ENCODE measurements at regions not wholly inside any gene's neighbourhood (a gene's known extent, or its start where the extent isn't known, plus 50 kb on each side); places are given as distances from the start of the nearest gene placed in this dataset.
"Not testable (repeated sequence)": the region's sequence is repeated elsewhere in the genome, so short reads cannot be mapped to it uniquely, and the experiment has no call there.

DNA sequence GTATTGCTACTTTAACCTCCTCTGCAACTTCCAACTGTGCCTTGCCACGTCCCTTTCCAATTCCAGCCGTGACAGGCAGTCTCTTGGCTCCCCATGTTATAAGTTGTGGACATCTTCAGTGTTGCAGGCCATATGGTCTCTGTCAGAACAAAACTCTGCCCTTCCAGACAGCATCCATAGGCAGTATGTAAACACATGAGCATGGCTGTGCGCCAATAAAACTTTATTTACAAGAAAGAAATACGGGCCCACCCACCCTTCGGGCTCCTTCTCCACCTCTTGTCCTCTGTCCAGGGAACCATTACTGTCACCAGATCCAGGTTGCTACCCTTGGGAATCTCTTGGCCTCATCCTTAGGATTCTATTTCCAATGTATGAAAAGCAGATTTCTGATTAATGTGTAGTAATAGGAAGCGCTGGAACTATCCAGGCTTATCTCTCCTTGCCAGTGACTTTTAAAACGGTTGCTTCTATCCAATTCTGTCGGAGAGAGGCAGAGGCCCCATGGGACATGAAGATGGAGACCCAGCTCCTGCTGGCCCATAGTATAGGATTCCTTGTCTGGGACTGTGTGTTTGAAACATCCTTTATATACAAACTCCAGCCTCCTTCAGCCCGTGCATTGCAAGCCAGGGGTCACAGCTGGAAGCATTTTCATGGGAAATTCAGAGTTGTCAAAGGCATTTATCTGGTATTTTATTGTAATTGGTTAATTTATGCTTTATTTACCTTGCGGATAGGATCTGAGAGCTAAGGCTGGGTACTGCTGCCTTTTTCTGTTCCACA lies 114.4 kb downstream of the ZNF664 start:
- DNase-seq (ENCODE audit: extremely low read depth, low read depth) = no peak
- TF ChIP-seq CTCF (IDR thresholded peaks at IDR 0.05; ENCODE audit: low read depth, low read length, missing control alignments) = no peak
- H3K4me3 ChIP-seq (replicated peaks; ENCODE audit: low read depth, low read length) = no peak overlapping the region

DNA sequence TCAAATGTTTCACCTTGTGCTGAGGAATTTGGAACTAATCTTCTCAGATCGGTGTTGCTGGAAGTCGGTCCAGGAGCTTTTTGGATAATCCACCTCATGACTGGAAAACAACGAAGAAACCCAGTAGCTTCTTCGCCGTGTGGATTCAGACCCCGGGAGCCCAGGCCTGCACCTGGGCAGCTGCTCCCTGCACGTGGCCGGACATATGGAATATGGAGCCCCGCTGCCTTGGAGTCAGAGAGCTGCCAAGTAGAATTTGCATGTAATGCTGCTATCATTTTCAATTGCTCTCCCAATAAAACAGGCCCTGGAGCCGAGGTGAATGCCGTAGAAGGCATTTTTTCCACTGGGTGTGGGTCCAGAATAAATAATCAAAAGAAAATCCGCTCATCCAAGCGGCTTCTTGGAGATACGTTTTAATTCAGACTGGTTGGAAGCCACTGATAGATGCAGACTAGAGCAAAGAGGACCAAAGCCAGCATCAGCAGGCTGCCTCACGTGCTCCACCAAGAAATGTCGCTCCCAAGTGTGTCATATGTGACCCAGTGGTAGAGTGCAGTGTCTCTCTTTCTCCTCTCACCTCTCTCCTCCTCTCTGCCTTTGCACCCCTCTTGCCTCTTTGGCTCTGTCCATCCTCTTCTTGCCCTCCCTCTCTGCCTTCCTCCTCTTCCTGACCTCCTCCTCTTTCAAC lies 115.3 kb downstream of the ZNF664 start:
- DNase-seq (ENCODE audit: extremely low read depth, low read depth) = no peak
- H3K4me3 ChIP-seq (replicated peaks; ENCODE audit: low read depth, low read length) = no peak overlapping the region
- TF ChIP-seq CTCF (IDR thresholded peaks at IDR 0.05; ENCODE audit: low read depth, low read length, missing control alignments) = no peak

DNA sequence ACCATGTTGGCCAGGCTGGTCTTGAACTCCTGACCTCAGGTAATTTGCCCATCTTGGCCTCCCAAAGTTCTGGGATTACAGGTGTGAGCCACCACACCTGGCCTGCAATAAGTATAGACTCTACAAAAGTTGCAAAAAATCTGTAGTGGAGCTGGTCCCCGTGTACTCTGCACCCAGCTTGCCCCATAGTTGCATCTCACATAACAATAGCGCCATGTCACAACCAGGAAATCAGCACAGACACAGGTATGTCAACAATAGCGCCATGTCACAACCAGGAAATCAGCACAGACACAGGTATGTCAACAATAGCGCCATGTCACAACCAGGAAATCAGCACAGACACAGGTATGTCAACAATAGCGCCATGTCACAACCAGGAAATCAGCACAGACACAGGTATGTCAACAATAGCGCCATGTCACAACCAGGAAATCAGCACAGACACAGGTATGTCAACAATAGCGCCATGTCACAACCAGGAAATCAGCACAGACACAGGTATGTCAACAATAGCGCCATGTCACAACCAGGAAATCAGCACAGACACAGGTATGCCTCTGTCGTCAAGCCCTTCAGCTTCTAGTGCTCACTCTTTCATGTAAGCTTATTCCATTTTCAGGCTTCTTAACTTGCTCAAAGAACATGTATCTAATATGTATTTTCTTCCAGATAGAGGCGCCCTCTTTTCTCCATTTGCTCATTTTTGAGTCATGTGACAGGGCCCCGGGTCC lies 116.3 kb downstream of the ZNF664 start:
- not testable (repeated sequence) for DNase-seq (ENCODE audit: extremely low read depth, low read depth); H3K4me3 ChIP-seq (replicated peaks; ENCODE audit: low read depth, low read length)

DNA sequence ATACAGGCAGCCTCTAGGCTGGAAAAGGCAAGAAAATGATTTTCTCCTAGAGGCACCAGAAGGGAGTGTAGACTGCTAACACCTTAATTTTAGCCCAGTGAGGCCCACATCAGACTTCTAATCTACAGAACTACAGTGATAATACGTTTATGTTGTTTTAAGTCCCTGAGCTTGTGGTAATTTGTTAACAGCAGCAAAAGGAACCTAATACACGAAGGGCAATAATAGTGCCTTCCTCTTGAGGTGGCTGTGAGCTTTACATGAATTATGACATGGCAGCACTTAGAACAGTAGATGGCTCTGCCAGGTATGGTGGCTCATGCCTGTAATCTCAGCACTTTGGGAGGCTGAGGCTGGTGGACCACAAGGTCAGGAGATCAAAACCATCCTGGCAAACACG lies 118.8 kb downstream of the ZNF664 start:
- H3K4me3 ChIP-seq (replicated peaks; ENCODE audit: low read depth, low read length) = no peak overlapping the region
- TF ChIP-seq CTCF (IDR thresholded peaks at IDR 0.05; ENCODE audit: low read depth, low read length, missing control alignments) = no peak
- DNase-seq (ENCODE audit: extremely low read depth, low read depth) = no peak

- not testable (repeated sequence) for DNase-seq (ENCODE audit: extremely low read depth, low read depth); H3K4me3 ChIP-seq (replicated peaks; ENCODE audit: low read depth, low read length)
Observed at GRCh38 chr12:124092532-124092931, 119.5 kb downstream of the ZNF664 start.

DNA sequence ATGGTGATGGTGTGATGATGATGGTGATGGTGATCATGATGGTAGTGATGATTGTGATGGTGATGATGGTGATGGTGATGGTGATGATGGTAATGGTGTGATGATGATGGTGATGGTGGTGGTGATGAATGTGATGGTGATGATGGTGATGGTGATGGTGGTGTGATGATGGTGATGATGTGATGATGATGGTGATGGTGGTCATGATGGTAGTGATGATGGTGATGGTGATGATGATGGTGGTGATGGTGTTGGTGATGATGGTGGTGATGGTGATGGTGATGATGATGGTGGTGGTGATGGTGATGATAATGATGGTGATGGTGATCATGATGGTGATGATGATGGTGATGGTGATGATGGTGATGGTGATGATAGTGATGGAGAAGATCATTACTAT lies 120.3 kb downstream of the ZNF664 start:
- TF ChIP-seq CTCF (IDR thresholded peaks at IDR 0.05; ENCODE audit: low read depth, low read length, missing control alignments) = no peak
- no peak overlapping the region for H3K4me3 ChIP-seq (replicated peaks; ENCODE audit: low read depth, low read length)
- DNase-seq (ENCODE audit: extremely low read depth, low read depth) = no peak

- TF ChIP-seq CTCF (IDR thresholded peaks at IDR 0.05; ENCODE audit: low read depth, low read length, missing control alignments) = no peak
- no peak overlapping the region for H3K4me3 ChIP-seq (replicated peaks; ENCODE audit: low read depth, low read length)
- no peak for DNase-seq (ENCODE audit: extremely low read depth, low read depth)
Observed at GRCh38 chr12:124094188-124094587, 121.2 kb downstream of the ZNF664 start.

Data from HFF-Myc (cell line).